NB4 (cell line): ENCODE measurements at regions not wholly inside any gene's neighbourhood (a gene's known extent, or its start where the extent isn't known, plus 50 kb on each side); places are given as distances from the start of the nearest gene placed in this dataset.
A peak's percentile ranks its signal among the peaks of the same experiment; 100 is the strongest.

Source experiments
- DNase-seq: peaks from one replicate; pipeline ENCODE4 v3.0.0; 2010; ENCODE audit warnings: low read depth
- H3K4me3 ChIP-seq: one replicate; pipeline ENCODE4 v1.5.1; 2011; ENCODE audit warnings: mild to moderate bottlenecking, low read depth, low read length, moderate library complexity
- CTCF ChIP-seq: IDR thresholded peaks from one replicate; pipeline ENCODE4 v1.5.1; 2012; ENCODE audit warnings: low read depth, low read length
- MAX ChIP-seq: IDR thresholded peaks from 2 replicates; pipeline ENCODE4 v1.6.1; 2011; ENCODE audit warnings: low read depth, low read length
- MYC ChIP-seq: IDR thresholded peaks from 2 replicates; pipeline ENCODE4 v1.6.1; 2011; ENCODE audit warnings: low read depth, low read length
- POLR2A ChIP-seq: IDR thresholded peaks from 2 replicates; pipeline ENCODE4 v1.6.1; 2011; ENCODE audit warnings: mild to moderate bottlenecking; ENCODE audit not compliant: insufficient read length; ENCODE audit errors: extremely low read depth

- DNase-seq, result peak; percentile 55
- TF ChIP-seq POLR2A (no peak), CTCF (no peak), MYC (no peak), MAX (no peak)
- no peak overlapping the region for H3K4me3 ChIP-seq
These were observed 65.8 kb upstream of the MED4 start for GRCh38 chr13:48160606-48161278.

- DNase-seq, result no peak
- no peak overlapping the region for H3K4me3 ChIP-seq
- TF ChIP-seq POLR2A, result no peak
- TF ChIP-seq MYC, result no peak
- TF ChIP-seq MAX, result no peak
- TF ChIP-seq CTCF, result no peak
These were observed 64.9 kb upstream of the MED4 start for GRCh38 chr13:48159826-48160225.

- peak; percentile 55 for DNase-seq
- no peak overlapping the region for H3K4me3 ChIP-seq
- no peak for TF ChIP-seq CTCF
- no peak for TF ChIP-seq POLR2A
- TF ChIP-seq MAX, result peak; percentile 46
- TF ChIP-seq MYC, result peak; percentile 29; the same call in 1 of the 2 replicates
These were observed 64.5 kb upstream of the MED4 start for GRCh38 chr13:48159401-48159800.

GRCh38 chr13:48158915-48159314 lies 64.0 kb upstream of the MED4 start:
- H3K4me3 ChIP-seq, result no peak overlapping the region
- DNase-seq, result peak; percentile 60
- TF ChIP-seq MAX (no peak), POLR2A (no peak), CTCF (no peak), MYC (no peak)

- TF ChIP-seq CTCF (no peak), POLR2A (no peak), MAX (no peak), MYC (no peak)
- H3K4me3 ChIP-seq, result no peak overlapping the region
- peak; percentile 46 for DNase-seq
These were observed 63.4 kb upstream of the MED4 start for GRCh38 chr13:48158290-48158689.
